HL-60 (cell line): ENCODE measurements at regions not wholly inside any gene's neighbourhood (a gene's known extent, or its start where the extent isn't known, plus 50 kb on each side); places are given as distances from the start of the nearest gene placed in this dataset.

Experiments used
- CTCF ChIP-seq: IDR thresholded peaks from one replicate; pipeline ENCODE4 v1.5.1; 2011; ENCODE audit warnings: low read length, control low read depth, inconsistent platforms; ENCODE audit not compliant: insufficient read depth
- POLR2AphosphoS5 ChIP-seq: IDR thresholded peaks from 2 replicates; pipeline ENCODE4 v1.6.1; 2012; ENCODE audit warnings: low read depth
- SPI1 ChIP-seq: IDR thresholded peaks from 2 replicates; pipeline ENCODE4 v1.6.1; 2012; ENCODE audit warnings: low read depth, mild to moderate bottlenecking, borderline replicate concordance

GRCh38 chr15:96474231-96474664 is 143.7 kb downstream of the NR2F2 start:
- no peak for TF ChIP-seq CTCF
- TF ChIP-seq SPI1: no peak
- no peak for TF ChIP-seq POLR2AphosphoS5
